ENCODE measurements at regions not wholly inside any gene's neighbourhood (a gene's known extent, or its start where the extent isn't known, plus 50 kb on each side); places are given as distances from the start of the nearest gene placed in this dataset.

GRCh38 chr18:46411867-46412690, 244.9 kb downstream of the LOXHD1 start:
- no peaks in the 10 kb centered on the region for H4K20me1 ChIP-seq (ENCODE audit: insufficient read depth)
- peak overlapping the region; percentile 33 for H3K4me3 ChIP-seq (ENCODE audit: low read length)
- TF ChIP-seq SMC3 (conservative IDR thresholded peaks at IDR 0.05; ENCODE audit: poor library complexity) = no peak
- TF ChIP-seq EP300 (conservative IDR thresholded peaks at IDR 0.05; ENCODE audit: poor library complexity, severe bottlenecking) = no peak
- no peak for TF ChIP-seq TAF1 (IDR thresholded peaks at IDR 0.05; ENCODE audit: low read depth)
- TF ChIP-seq MXI1 (conservative IDR thresholded peaks at IDR 0.05; ENCODE audit: poor library complexity, severe bottlenecking) = no peak
- no peak for TF ChIP-seq POLR2AphosphoS5 (IDR thresholded peaks at IDR 0.05)
- no peak for TF ChIP-seq EZH2 (IDR thresholded peaks at IDR 0.05; ENCODE audit: borderline replicate concordance, insufficient read depth, low read length, poor library complexity, severe bottlenecking)
- no peak for TF ChIP-seq REST (IDR thresholded peaks at IDR 0.05; ENCODE audit: borderline replicate concordance)
- no peaks in the 10 kb centered on the region for H3K27me3 ChIP-seq (ENCODE audit: insufficient read depth, low read depth, low read length)
- H3K4me2 ChIP-seq (ENCODE audit: low read length) = no peak overlapping the region
- H3K79me2 ChIP-seq (replicated peaks; ENCODE audit: insufficient read depth, low read length) = peaks cover 5% of the 10 kb centered on the region
- H3K27ac ChIP-seq (ENCODE audit: low read length) = peak overlapping the region; percentile 42
- H3K9ac ChIP-seq (ENCODE audit: low read length) = no peak overlapping the region
- no peaks in the 10 kb centered on the region for H3F3A ChIP-seq (ENCODE audit: insufficient read depth, low read length, poor library complexity, severe bottlenecking)
- no peaks in the 10 kb centered on the region for H3K9me3 ChIP-seq (ENCODE audit: low read length)
- H3K9me2 ChIP-seq (ENCODE audit: insufficient read depth, low read length) = no peaks in the 10 kb centered on the region
- H3K36me3 ChIP-seq (ENCODE audit: insufficient read depth, low read length) = no peaks in the 10 kb centered on the region
- no peak overlapping the region for H2AFZ ChIP-seq (ENCODE audit: low read depth, low read length)

- no peaks in the 10 kb centered on the region for H3K9me2 ChIP-seq (ENCODE audit: insufficient read depth, low read length)
- H2AFZ ChIP-seq (ENCODE audit: low read depth, low read length) = no peak overlapping the region
- no peak overlapping the region for H3K27ac ChIP-seq (ENCODE audit: low read length)
- H3K27me3 ChIP-seq (ENCODE audit: insufficient read depth, low read depth, low read length) = no peaks in the 10 kb centered on the region
- no peaks in the 10 kb centered on the region for H3K36me3 ChIP-seq (ENCODE audit: insufficient read depth, low read length)
- no peak overlapping the region for H3K9ac ChIP-seq (ENCODE audit: low read length)
- no peak for TF ChIP-seq MXI1 (conservative IDR thresholded peaks at IDR 0.05; ENCODE audit: poor library complexity, severe bottlenecking)
- no peak for TF ChIP-seq REST (IDR thresholded peaks at IDR 0.05; ENCODE audit: borderline replicate concordance)
- no peak for TF ChIP-seq EZH2 (IDR thresholded peaks at IDR 0.05; ENCODE audit: borderline replicate concordance, insufficient read depth, low read length, poor library complexity, severe bottlenecking)
- no peak for TF ChIP-seq SMC3 (conservative IDR thresholded peaks at IDR 0.05; ENCODE audit: poor library complexity)
- no peak for TF ChIP-seq RAD21 (conservative IDR thresholded peaks at IDR 0.05)
- no peak for TF ChIP-seq CTCF (IDR thresholded peaks at IDR 0.05; ENCODE audit: poor library complexity, severe bottlenecking)
- no peak for TF ChIP-seq EP300 (conservative IDR thresholded peaks at IDR 0.05; ENCODE audit: poor library complexity, severe bottlenecking)
- no peak for TF ChIP-seq POLR2AphosphoS5 (IDR thresholded peaks at IDR 0.05)
- no peak for TF ChIP-seq TAF1 (IDR thresholded peaks at IDR 0.05; ENCODE audit: low read depth)
- no peaks in the 10 kb centered on the region for H3K9me3 ChIP-seq (ENCODE audit: low read length)
- no peak overlapping the region for H3K4me2 ChIP-seq (ENCODE audit: low read length)
- no peaks in the 10 kb centered on the region for H3F3A ChIP-seq (ENCODE audit: insufficient read depth, low read length, poor library complexity, severe bottlenecking)
- no peaks in the 10 kb centered on the region for H4K20me1 ChIP-seq (ENCODE audit: insufficient read depth)
- H3K4me3 ChIP-seq (ENCODE audit: low read length) = no peak overlapping the region
- H3K79me2 ChIP-seq (replicated peaks; ENCODE audit: insufficient read depth, low read length) = peaks cover 5% of the 10 kb centered on the region
Measured at GRCh38 chr18:46412916-46413315, 244.1 kb downstream of the LOXHD1 start.

Measured in neural cell (in vitro differentiated cells).